ENCODE measurements at regions not wholly inside any gene's neighbourhood (a gene's known extent, or its start where the extent isn't known, plus 50 kb on each side); places are given as distances from the start of the nearest gene placed in this dataset.

DNA sequence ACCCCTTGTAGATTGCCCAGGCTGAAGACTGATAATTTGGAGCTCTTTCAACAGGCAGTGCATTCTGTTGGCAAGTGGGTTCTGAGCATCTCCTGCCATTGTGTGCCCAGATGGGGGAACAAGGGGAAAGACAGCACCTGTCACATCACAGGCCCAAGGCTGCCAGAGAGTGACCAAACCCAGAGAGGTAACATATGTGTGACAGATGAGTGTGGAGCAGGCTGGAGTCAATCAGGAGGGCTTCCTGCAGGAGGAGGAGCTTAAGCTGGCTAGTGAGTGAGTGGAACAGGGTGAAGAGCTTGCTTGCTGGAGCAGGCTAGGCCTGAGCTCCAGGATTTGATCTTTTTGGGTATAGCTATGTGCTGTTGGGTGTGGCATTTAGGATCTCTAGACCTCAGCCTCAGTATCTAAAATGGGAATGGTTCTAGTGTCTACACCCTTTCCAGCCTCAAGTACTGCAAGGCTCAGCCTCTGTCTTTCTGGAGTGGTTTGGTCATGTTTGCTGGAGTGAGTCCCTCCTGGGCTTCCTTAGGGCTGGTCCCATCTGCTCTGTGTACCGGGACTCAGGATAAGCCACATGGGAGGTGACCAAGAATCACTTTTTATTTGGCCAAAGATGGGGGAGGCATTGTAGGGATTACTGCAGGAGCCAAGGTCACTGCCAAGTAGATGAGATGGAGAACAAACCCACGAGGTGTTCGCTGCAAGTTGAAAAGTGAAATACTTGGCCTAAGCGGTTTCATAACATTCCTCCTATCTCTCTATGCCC lies 152.4 kb upstream of the TSHZ3 start:
- no peak for DNase-seq (ENCODE audit: low spot score)

DNA sequence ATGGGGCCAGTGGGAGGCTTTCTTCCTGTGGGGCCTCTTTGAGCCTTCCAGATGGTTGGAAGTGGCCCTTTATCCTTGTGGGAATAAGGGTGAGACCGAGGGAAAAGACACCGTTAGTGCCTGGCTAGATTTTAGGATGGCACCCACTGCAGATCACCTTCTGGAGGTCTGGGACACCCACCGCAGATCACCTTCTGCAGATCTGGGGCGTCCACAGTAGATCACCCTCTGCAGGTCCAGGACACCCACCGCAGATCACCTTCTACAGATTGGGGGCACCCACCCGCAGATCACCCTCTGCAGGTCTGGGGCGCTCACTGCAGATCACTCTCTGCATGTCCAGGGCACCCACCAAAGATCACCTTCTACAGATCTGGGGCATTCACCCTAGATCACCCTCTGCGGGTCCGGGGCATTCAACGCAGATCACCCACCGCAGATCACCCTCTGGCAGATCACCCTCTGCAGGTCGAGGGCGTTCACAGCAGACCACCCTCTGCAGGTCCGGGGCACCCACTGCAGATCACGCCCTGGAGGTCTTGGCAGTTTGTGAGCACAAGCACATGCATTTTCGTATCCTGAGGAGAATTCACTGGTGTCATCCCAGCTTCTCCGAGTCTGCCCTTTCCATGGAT lies 153.4 kb upstream of the TSHZ3 start:
- no peak for DNase-seq (ENCODE audit: low spot score)

DNA sequence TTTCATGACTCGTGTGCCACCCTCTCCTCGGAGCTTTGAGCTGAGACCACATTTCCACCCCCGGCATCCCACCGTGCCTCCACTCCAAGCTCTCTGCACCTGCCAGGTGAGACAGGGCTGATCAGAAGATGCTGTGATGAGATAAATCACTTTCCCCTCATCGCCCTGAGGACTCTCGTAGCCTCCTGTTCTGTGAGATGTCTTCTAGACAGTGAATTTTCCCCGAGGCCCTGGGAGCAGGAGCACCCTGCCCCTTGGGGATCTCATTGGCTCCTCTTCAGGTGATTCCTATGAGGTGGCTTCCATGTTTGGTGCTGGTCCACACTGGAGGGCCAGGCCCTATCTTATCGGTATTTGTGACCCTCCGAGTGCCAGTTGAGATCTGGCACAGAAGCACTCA lies 154.0 kb upstream of the TSHZ3 start:
- no peak for DNase-seq (ENCODE audit: low spot score)

DNA sequence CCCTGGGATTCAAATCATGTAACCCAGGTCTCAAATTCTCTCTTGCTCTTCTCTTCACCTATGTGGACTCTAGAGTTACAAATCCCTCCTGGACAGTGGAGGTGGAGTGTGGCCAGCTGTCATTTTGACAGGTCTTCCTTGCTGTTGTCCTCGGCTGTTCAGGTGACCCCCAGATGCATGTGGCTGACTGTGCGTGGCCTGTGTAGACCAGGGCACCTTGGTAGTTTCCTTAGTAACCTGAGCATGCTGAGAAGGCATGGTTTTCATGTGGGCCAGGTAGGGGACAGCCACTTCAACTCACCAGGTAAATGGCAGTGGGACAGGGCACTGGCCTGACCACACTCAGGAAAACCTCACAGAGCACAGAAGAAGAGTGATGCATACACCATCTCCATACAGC lies 155.0 kb upstream of the TSHZ3 start:
- DNase-seq (ENCODE audit: low spot score), result no peak

DNA sequence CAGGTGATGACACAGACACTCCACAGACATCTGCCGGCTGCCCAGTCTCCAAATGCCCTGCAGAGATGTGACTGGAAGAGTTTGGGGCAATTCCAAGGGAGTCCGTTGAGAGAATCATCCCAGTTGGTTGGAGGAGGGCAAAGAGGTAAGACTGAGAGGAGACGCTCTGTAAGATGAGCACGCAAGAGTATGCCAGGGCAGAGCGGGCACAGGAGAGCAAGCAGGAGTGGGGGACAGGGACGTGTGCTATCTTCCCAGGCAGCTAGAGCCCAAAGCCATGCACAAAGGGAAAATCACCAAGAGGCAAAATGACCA lies 156.3 kb upstream of the TSHZ3 start:
- no peak for DNase-seq (ENCODE audit: low spot score)

DNA sequence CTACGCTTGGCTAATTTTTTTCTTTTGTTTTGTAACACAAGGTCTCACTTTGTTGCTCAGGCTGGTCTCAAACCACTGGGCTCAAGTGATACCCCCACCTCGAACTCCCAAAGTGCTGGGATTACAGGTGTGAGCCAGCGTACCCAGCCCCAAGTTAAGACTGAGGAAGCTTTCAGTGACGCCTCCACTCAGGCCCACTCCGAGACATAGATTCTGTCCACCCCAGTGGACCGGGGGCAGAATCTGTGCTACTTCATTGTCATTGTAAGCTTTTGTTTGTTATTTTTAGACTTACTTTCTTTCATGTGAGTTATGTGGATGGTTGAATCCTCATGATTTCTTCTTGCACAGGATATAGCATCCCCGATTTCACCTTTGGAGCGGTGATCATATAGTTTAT lies 156.9 kb upstream of the TSHZ3 start:
- DNase-seq (ENCODE audit: low spot score), result no peak

DNA sequence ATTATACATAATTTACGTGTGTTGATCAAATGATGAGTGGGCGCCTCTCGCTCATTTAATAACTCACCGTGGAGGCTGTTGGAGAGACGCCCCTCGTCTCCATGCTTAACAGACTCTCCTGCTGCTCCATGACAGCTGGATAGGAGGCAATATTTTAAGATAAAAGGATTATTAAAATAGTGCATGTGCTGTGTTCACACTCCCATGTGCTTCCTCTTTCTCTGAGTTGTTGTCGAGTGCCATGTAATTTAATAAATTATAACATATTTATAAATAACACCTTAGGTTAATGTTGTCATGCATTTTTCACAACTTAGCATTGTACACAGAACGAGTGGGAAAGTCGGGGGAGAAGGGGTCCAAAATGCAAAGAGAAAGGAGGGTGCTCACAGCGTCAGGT lies 161.4 kb upstream of the TSHZ3 start:
- DNase-seq (ENCODE audit: low spot score), result no peak

DNA sequence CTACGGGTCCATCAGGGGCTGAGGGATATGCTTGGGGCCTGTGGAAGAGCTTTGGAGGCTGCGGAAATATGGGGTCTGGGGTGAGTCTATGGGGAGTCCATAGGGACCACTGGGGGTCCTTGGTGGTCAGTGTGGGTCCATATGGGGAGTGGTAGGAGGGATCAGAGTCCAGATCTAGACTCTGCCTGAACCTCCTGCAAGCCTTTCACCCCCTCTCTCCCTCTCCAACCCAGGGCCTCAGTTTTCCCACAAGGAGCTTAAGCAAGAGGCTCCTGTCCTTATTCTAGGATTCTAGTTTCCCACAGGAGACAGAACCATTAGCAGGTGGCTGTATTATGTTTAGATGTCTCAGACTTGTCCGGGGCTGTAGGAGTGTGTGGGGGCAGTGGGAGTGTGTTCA lies 161.9 kb upstream of the TSHZ3 start:
- DNase-seq (ENCODE audit: low spot score), result no peak

DNA sequence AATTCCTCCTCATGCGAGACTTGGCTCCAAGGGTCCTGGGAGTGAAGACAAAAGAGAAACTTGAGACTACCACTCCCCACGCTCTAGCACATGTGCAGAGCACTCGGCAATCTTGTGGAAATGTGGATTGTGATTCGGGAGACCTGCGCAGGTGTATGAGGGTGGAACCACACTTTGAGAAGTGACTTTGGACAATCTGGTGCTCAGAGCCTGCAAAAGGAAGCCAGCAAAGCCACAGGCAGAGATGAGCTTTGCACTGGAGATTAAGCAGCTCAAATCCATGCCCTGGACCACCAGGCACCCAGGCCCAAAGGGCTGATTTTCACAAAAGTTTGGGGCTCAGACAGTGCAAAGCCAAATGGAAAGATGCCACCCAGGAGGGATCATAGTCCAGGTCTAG lies 162.5 kb upstream of the TSHZ3 start:
- DNase-seq (ENCODE audit: low spot score), result no peak

DNA sequence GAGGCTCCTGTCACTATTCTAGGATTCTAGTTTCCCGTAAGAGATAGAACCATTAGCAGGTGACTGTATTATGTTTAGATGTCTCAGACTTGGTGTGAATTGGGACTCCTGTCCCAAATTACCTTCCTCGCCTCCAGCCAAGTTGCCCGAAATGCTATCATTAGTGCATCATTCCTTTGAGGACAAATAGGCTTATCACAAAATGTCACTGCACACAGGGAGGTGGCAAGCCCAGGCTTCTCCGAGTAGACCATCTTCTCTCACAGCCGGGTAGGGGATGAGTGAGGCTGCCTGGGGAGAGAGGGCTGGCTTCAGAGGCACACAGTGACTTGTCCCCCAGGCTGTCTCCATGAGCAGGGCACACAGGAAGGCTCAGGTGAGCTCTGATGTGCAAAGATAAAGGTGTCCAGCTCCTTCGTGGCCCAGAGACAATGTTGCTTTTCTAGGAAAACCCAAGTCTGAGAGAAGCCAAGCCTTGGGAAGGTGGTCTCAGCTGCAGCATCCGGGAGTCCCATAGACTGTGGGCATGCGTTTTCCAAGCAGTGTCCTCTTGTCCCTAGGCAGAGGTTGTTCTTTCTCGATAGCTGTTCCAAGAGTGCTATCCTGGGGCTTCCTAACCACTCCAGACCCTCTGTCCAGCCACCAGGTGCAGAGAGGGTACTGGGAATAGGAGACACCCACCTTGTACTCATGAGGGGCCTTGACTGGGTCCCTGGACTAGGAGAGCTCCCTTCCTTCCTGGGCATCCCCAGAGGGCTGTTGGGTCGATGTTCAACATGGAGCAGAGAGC lies 163.1 kb upstream of the TSHZ3 start:
- no peak for DNase-seq (ENCODE audit: low spot score)

DNA sequence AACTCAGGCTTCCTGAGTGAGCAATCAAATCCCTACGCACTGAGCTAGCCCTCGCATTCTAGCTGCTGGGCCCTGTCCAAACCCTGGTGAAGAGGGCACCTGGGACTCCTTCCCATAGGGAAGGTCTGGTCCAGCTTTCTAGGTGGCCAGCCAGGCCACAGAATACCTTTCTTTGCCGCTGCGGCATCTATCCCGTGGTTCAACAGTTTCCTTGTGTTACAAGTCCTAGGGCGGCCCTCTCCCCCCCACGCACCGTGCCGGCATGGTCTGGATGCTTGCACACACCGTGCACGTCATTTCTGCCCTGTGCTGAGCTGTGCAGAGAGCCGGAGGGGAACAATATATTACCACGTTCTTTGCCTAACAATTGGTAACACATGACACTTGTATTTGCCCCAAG lies 164.6 kb upstream of the TSHZ3 start:
- no peak for DNase-seq (ENCODE audit: low spot score)

DNA sequence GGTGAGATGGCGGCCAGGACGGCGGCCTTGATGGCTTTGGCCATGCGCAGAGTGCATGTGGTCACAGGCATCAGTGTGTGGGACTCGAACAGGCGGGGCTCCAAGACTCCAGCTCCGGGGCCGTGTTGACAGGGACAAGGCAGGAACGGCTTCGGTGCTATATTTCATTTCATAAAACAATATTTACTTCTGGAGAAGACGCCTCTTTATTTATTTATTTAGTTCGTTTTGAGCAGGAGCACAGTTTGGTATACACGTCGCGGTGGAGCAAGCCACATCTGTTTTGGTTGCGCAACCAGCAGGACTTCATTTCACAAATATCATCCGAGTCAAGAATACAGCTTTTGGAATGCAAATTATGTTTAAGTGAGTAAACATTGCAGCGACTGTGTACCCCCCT lies 166.7 kb upstream of the TSHZ3 start:
- peak; percentile 37 for DNase-seq (ENCODE audit: low spot score)

DNA sequence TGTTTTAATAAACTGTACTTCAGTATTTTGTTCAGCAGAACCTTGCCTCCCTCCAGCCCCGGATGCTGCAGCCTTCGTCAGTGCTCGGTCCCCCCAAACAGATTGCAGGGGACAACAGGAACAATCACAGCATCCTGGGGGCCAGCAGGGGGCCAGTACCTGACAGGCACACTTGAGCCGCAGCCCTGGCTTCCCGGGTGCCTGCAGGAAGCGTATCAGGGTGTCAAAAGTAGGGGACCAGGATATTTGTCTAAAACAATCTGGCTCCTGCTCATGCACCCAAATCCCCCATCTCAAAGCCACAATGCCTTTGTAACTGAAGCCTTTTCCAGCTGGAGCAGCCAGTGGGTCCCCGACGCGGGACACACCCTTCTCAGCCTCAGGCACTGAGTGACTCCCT lies 167.5 kb upstream of the TSHZ3 start:
- no peak for DNase-seq (ENCODE audit: low spot score)

DNA sequence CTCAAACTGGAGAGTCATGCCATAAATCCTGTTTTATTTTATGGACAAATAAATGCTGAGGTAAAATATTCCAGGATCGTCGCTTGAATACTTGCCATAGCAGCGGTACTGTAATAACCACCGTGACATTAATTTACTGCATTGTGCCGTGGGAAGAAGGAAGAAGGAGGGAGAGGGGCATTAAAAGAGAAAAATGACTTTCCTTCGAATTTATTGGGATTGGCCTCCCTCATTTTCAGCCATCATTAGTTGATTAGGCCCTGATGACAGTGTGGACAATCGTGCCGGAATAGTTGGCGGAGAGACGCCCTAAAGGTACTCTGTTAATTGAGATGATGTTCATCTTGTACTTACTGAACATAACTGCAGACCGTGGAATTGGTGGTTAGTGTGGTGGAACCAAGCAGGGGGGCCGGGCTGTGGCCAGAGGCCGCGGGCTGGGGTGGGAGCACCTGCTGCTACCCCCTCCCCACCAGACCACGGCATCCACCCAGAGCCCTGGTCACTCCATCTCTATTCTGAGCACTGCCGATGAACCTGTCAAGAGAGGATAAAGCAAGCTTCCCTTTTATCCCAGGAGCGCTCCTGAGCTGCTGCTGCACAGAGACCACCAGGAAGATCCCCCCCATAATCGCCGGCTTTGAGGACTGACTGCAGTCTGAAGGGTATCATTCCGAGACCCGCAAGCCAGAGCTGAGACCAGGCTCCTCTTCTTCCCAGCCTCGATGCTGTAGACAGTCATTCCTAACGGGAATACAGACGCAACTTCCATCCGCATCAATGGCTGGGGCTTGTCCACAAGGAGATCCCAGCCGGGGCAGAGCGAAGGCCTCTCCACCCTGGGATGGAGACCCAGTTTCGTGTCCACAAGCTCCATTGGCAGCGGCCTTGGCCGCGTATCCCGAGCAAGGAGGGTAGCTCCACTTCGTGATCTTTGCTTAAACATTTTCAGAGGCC lies 168.3 kb upstream of the TSHZ3 start:
- DNase-seq (ENCODE audit: low spot score), result no peak

DNA sequence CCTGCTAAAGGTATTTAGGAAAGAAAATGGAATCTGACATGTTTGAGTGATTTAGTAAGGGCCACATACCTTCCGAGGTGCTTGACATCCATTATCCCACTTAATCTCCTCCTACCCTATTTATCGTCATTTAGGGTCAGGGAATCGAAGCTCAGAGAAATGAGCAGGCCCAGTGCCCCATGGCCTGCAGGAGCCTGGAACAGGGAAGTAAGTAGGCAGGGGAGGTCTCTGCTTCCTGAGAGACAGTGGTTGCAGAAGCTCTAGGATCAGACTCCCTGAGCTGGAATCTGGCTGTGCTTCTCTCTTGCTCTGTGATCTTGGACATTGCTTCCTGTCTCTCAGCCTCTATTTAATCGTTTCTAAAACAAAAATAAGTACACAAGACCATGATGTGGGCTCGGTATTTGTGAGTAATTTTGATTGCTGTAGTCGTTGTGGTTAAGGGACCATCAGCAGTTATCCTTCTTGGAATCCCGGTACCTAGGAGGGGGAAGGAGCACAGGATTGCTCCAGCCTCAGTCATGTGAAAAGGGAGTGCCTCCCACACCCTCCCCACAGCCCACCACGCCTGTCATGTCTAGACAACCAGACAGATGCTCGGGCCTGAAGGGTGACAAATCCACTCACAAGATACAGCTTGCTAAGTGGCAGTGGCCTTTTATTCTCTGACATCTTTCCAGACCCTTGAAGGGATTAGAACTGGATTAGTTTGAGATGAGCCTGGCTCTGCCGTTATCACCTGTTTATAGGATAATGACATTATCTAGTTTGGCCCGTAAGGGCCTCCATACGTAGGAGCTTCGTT lies 169.2 kb upstream of the TSHZ3 start:
- no peak for DNase-seq (ENCODE audit: low spot score)

DNA sequence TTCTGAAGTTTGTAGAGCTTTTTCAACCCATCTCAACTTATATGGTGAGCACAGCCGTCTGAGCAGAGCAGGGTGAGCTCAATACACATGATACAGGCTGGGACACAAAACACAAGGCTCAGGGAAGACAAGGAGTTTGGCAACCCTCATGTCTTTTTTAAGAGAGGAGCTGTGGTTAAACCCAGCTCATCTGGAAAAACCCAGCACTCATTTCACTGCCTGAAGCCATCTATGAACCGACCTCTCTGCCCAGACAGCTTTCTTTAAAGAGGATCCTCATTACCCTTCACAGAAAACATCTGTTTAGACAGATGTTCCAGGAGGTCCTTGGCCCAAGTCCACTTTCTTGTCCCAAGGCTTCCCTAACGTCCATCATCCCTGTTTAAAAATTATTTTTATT lies 170.0 kb upstream of the TSHZ3 start:
- DNase-seq (ENCODE audit: low spot score), result no peak

DNA sequence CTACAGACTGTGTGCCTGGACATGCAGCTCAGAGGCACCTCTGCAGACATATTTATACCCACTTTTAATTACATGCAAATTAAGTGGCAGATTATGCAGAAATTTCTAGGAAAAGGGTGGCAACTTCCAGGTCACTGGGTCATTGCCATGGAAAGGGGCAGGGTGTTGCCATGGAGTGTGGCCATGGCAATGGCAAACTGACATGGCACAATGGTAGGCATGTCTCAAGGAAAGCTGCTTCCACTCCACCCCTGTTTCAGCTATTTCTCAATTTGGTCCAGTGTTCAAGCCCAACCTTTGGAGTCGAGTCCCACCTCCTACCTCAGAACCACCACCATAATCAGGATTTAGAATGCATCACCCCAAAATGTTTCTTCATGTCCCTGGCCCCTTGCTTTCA lies 170.7 kb upstream of the TSHZ3 start:
- no peak for DNase-seq (ENCODE audit: low spot score)

DNA sequence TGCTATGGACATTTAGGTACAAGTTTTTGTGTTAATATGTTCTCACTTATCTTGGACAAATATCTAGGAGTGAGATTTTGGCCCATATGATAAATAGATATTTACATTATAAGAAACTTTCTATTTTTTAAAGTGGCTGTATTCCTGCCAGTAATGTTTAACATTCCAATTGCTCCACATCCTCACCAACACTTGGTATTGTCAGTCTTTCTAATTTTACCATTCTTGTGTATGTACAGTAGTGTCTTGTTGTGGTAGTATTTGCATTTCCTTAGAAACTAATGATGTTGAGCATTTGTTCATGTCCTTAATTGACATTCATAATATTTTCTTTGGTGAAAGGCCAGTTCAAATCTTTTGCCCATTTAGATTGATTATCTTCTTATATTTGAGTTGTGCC lies 171.4 kb upstream of the TSHZ3 start:
- no peak for DNase-seq (ENCODE audit: low spot score)

DNA sequence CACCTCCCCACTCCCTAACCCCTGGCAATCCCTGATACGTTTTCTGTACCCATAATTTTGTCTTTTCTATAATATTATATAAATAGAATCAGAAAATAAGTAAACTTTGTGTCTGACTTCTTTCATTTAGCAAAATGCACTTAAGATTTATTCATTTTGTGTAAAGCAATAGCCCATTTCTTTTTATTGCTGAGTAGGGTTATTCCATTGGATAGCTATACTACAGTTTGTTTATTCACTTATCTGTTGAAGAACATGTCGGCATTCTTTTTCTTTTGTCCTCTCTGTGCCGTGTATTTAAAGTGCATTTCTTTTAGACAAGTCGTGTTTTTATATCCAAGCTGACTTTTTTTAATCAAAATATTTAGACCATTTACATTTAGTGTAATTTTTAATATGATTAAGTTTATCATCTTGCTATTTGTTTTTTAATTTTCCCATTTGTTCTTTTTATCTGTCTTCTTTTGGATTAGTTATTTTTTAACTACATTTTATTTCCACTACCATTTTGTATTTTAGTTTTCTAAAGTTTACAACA lies 176.4 kb upstream of the TSHZ3 start:
- no peak for DNase-seq (ENCODE audit: low spot score)

DNA sequence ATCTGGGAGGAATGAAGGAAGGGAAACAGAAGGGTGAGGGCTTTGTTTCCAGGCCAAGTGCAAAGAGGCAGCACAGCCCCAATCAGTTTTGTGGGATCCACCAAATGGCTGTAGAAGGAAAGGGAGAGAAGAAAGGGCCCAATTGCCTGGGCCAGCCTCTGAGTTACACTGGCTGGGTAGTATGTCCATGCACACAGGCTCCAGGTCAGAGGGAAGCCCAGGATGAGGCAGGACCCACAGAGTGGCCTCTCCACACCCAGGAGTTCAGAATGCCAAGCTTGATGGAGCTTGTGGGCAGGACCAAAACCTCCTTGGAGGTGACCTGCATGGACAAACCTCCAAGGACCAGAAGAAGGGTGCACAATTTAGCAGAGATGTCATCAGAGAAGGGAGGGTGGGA lies 178.2 kb upstream of the TSHZ3 start:
- DNase-seq (ENCODE audit: low spot score), result no peak

DNA sequence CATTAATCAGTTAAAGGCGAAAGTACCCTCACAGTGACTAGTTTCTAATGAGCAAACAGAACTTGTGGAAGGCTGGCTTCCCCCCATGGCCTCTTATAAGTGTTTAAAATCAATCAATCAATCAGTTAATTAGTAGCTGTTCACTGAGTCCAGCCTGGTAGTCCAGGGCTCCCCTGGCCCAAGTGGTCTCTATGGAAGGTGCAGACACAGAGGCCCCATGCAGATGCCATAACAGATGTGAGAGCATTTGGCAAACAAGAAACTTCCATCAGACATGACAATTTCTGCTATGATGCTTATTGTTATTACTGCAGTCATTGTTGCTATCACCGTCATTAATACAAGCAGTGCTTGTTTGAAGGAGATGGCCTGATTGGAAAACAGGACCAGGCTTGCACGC lies 179.0 kb upstream of the TSHZ3 start:
- DNase-seq (ENCODE audit: low spot score), result no peak

Data from GM03348 (cell line).